ENCODE measurements at regions not wholly inside any gene's neighbourhood (a gene's known extent, or its start where the extent isn't known, plus 50 kb on each side); places are given as distances from the start of the nearest gene placed in this dataset.

DNA sequence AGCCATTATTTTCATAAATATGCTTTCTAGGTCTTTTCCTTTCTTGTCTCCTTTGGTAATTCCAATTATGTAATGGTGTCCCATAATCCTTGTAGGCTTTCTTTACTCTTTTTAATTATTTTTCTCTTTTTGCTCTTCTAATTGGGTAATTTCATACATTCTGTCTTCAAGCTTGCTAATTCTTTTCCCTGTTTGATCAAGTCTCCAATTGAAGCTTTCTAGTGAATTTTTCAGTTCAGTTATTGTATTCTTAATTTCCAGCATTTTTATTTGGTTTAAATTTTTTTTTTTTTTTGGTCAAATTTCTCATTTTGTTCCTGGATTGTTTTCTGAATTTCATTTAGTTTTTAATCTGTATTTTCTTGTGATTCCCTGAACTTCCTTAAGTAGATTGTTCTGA, 74.9 kb upstream of the UST start:
- TF ChIP-seq POLR2A (IDR thresholded peaks at IDR 0.05; ENCODE audit: low read depth, low read length) (no peak), POLR2AphosphoS5 (IDR thresholded peaks at IDR 0.05; ENCODE audit: low read depth, low read length) (no peak)

All from GM12892 (cell line).